Medulla oblongata (tissue), 1 donor: ENCODE measurements at regions not wholly inside any gene's neighbourhood (a gene's known extent, or its start where the extent isn't known, plus 50 kb on each side); places are given as distances from the start of the nearest gene placed in this dataset.

Experiments
- DNase-seq: peaks from one replicate; pipeline ENCODE4 v3.0.0-alpha.2; 2015; ENCODE audit errors: extremely low spot score

DNA sequence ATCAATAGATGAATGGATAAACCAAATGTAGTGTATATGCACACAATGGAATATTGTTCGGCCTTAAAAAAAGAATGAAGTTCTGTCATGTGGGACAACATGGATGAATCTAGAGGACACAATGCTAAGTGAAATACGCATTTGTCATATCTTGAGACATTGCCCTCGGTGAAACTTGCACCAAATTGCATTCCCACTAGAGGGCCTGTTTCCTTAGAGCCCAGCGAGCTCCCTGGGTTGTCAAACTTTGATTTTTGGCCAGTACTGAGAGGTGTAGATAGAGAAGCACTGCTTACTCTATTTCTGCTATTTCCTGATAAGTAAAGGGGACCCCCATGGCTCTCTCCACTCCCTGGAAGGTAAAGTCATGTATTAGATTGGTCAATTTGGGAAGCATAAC is 157.1 kb downstream of the GPAM start:
- DNase-seq: no peak

DNA sequence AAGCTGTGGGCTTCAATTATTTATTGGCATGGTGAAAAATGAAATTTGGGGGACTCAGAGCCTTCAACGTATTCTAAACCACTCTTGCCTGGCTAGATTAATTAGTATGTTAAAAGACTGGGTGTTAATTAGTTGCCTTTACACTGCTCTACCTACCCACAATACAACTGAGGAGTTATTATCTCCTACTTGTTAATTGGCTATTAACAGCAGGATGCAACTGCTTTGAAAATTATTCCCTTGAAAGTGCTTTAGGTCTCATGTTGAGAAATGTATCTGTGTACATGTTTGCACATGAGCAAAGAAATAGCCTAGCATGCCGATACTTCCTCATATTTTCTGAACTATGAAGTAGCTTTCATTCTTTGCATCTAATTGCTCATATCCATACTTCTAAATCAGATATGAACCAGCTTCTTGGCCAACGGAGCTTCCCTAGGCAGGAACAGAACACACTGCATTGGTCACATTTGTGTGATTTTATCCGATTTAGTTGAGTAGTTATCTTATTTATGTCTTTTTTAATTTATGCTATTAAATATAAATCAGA is 155.8 kb downstream of the GPAM start:
- no peak for DNase-seq

DNA sequence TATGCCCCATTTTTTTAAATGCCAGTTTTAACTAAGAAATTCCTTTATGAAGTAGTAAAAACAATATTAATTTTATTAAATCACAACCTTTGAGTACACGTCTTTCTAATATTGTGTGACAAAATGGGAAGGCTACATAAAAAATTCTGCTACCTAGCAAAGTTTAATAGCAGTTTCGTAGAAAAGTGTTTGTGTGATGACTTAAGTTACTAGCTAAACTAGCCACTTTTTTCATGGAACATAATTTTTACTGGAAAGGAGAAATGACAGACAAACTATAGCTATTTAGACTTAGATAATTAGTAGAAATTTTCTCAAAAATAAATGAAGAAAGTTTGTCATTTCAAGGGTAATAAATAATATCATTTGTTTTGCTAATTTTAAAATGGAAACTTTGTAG is 153.1 kb downstream of the GPAM start:
- no peak for DNase-seq

DNA sequence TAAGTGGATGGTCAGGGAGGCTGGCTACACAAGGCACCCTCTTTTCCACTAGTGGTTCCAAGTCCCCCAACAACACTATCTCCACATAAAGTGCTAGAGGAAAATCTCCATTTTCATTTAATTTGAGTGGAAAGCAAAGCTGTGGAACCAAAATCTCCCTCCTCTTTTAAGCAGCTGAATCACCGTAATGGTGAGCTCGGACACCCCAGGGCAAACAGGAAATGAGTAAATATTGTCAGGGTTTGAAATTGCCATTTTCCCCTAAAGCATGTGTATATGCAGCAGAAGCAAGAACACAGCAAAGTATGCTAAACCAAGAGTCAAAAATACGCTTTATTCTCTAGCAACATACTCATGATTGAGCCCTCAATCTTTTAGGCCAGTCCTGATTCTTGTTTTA is 143.7 kb downstream of the GPAM start:
- no peak for DNase-seq

DNA sequence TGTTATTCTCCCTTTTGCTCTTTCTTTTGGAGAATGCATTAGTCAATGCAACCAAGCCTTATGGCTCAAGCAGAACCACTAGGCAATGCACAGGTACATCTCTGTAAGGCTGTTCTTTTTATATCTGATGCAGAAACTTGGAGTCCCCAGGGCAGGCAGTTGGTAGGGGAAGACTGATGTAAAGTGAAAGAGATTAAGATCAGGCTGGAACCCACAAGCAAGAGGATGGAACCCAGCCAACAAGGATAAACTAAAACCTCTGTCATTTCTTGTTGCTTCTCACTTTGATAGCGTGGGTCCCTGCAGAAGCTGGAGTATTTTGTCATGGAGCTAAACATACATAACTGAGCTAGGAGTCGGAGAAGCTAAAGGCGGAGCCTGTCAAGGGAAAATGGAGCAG is 142.9 kb downstream of the GPAM start:
- DNase-seq: no peak

DNA sequence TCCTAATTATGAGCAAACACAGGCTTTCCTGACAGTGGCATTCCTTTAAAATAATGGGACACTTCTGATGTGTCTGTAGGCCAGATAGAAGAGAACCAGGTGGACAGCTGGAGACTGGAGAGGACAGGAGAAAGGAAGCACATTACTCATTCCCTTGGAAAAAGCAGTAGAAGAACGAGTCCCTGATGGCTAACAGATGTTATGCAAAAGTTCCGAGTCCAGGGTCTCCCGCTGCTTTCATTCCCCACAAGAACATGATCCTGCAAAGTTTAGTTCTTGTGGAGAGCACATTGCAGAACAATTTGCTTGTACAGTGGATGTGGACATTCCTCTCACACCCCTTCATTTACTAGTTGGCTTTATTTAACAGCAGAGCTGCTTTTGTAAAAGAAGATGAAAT is 137.6 kb downstream of the GPAM start:
- no peak for DNase-seq

DNA sequence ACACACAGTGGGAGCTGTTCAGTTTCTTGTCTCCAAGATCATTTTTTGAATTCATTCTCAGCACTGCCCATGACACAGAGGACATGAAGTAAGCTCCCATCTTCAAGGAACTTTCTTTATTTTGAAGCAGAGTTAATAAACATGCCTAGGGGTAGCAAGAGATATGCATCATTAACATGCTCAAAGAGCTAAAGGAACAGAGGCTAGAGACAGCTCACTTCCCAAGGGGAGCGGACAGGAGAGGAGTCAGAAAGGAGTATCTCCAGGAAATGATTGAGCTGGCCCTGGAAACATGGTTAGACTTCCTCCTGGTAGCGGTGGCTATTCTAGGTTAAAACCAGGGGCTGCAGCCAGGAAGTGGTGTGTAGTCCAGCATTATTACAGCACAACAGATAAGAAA is 135.9 kb downstream of the GPAM start:
- DNase-seq: no peak

DNA sequence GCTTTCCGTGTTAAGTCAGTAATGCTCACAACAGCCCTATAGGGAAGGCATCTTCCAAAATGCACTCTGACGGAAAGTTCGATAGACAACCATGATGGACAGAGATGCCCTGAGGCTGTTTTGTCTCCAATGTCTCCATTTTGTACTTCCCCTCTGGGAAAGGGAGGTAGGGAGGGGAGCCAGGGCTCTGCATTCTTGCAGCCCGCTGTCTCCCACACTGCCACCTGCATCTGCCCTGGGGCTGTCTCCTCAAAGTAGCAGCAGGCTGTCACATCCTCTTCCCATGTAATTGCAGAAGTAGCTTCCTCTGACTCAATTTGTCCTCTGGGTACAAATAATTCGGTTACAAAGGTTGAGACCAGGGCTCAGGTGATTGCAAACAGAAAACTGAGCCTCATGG is 131.4 kb downstream of the GPAM start:
- no peak for DNase-seq

DNA sequence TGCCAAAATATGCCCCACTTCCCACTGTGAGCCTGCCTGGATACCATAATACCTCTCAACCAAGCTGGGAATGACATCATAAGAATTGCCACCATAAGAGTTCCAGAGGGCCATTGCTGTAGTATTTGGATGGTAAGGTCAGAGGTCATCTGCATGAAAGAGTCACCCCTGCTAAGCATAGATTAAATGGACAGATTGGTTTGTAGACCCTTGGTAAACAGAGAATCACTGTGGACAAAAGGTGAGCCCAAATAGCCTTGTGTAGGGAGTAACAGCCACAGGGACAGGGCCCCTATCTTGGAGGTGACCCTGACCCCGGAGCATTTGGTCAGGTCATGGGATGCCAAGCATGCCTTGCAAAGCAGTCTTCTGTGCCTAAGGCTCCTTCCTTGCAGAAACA is 129.7 kb downstream of the GPAM start:
- DNase-seq: no peak

DNA sequence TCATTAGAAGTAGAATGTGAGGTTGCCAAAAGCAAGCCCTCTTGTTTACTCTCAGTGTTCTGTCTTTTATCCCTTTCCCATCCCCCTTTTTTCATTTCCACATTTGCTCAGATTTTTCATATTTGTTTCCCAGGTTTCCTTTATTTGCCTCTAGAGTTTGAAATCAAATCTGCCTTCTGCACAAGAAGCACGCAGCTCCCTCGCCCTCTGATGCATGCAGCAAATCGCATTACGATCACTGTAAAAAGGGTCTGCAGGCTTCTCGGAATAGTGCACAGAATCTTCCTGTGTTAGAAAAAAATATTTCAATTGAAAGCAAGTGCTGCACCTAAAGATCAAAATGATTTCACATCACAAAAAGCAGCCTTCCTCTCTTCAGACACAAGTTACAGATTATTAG is 129.0 kb downstream of the GPAM start:
- no peak for DNase-seq

DNA sequence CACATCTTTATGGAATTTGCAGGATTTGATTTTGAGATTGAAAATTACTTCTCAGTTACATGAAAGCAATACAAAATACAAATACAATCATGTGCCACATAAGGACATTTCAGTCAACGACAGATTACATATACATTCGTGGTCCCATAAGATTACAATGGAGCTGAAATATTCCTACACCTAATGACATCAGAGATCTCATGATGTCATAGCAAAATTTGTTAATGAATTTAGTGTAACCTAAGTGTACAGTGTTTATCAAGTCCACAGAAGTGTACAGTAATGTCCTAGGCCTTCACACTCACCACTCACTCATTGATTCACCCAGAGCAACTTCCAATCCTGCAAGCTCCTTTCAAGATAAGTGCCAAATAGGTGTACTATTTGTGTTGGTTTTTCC is 126.5 kb downstream of the GPAM start:
- DNase-seq: no peak

DNA sequence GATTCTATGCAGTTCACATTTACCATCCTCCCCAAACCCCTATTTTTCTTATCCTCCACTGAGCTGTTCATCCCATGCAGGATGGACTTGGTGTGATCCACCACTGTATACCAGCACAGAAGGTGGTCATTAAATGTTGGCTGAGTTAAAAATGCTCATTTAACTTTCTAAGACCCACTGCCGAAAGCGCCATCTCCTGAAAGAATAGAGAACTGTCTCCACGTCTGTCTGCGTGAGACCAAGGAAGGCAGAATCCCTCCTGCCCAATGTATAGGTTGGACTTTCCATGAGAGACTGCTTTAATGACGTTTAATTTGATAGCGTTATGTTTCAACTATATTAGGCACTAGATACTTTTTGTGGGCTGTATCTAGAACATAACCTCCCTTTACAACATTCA is 124.3 kb downstream of the GPAM start:
- no peak for DNase-seq

DNA sequence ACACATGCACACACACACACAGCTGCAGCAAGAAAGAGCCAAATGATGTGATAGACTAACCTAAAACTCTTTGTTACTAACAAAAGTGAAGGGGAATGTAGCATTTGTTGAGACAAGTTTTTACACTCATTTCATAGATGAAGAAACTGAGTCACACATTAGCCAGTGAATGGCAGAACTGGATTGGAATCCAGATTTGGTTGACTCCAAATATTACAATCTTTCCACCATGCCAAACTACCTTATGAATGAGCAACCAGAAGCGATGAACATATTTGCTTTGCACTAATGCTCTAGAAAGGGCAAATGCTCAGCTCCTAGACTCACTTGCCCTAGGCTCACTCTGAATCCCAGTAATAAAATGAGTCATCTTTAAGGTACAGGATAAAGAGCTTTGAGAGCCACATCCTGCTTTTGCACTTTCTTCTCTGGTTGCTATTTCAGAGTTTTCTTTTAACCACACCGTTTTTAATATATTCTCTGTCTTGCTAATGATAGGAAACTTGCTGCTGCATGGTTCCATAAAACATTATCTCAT is 111.9 kb downstream of the GPAM start:
- no peak for DNase-seq

DNA sequence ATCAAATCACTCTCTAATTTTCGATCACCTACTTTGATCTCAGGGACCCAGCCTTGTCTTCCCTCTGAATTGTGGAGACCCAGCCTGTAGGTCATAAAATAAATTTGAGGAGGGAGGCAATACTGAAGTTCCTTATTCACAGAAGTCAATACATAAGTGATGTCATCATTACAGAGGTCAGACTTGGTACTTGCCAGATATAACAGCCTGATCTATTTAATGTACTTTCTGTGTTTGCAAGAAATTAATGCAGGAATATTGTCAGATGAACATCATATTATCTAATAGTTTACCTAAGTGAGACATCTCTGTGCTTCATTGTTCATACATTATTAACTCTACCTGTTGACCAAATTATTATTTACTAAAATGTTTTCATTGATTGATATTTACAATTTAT is 105.6 kb downstream of the GPAM start:
- DNase-seq: no peak

DNA sequence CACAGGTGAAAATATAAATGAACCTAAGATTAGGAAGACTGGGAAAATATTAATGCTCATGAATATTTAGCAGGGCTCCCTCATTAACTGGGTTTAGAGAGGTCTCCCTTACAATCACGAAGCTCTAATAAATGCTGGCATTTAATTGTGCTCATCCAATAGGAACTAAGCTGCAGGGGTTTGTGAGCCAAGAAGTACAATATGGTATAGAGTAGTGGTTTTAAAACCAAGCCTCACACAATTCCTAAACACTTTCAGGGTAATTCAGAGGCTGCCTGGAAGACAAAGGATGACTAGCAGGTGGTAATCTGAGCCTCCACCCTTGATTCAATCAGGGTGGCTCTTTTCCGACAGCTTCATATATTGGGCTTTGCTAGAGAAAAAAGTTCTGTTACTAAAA is 103.3 kb downstream of the GPAM start:
- DNase-seq: no peak

DNA sequence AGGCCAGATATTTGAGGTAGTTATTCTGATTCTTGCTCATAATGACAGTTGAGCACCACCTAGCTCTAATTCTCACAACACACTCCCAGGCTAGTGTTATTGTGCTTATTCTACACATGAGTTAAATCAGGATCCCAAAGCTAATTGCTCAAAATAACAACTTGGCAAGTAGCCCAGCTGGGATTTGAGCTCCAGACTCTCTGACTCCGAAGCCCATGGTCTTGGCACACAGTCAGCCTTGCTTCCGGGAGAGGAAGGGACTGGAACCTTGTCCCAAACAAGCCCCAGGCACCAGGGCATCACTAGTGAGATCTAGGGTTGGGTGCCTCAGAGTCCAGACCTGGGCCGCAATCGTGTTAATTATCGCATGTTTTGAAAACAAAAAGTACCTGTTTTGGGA is 101.4 kb downstream of the GPAM start:
- peak; percentile 9 for DNase-seq

DNA sequence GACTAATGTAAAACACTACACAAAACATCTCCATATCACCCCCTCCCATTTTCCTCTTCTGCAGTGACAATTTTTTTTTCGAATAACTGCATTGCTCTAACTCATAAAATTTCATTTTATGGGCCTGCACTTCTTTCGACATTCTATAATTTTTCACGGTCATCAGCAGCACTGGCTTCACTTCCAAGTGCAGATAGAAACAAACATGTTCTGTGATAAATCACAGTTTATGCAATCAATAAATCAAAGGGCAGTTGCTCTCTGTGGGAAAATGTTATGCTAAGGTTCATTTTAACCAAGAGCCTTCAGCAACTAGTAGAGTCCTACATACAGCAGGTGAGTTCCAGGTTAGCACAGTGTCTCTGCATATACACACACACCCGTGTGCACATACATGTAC is 100.1 kb downstream of the GPAM start:
- no peak for DNase-seq

DNA sequence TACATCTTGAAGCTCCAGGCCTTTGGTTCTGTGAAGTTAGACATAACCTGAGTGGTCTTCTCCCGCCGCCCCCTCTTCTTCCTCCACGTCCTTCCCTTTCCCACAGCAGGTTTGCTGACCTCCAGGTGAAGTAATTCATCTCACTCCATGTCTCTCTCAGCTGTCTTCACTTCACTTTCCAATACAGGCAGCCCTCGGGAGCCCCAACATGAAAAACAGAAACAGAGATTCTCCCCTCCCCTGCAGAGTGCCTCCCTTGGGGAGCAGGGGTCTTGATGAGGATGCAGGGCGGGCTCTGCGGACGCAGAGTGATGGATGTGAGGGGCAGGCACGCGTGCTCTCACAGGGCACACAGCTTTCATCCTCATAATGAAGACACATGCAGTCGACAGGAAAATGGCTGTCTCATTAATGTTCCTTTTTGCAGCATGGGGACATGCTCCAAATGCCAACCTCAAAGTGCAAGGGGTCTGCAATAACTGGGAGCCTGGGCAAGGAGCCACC is 95.6 kb downstream of the GPAM start:
- no peak for DNase-seq

DNA sequence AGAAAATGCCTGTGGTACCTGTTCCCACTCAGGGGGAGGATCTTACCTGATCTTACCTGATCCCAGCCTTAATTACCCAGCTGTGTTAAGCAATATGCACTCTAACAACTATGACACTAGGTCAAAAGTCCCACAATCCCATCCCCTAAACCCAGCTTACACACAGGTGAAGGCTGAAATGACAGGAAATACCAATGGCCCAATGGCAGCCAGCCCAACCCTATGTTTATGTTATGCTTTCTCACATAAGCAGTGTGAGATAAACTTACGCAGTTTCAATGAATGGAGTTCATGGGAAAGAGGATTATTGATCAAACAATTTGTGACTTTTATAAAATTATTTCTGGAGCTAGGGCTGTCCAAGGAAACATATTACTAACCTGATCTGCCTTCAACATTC is 91.9 kb downstream of the GPAM start:
- no peak for DNase-seq

DNA sequence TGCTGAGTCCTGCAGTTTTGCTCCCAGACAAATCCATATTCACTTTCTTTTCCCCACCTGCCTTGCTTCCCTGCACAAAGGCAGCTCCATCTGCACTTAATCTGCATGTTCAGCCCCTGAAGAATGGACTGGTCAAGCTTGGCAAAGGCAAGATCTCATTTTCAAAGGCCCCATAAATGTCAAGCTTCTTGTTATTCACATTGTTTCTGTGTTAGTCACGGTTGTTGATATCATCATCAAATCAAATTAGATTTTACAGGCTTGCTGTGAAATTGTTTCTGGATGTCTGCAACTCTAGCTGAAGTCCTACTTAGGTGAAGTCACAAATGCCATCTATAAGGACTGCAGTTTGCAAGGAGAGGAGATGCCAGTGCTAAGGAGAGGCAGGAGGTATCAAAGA is 91.0 kb downstream of the GPAM start:
- no peak for DNase-seq

DNA sequence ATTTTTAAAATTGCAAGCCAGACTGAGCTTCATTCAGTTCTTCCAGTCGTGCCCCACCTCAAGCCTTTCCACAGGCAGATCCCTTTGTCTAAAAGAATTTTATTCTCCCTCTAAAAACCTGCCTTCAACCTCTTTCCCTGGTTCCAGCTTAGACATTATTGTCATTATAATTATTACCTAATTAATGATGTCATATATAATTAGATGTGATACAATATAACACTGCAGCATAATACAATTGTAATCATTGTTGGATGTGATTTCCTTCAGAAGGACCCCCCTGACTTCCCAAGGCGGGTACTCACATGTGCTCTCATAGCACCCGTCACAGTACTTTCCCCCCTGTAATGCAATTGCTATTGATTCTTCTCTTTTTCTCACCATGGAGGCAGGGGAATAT is 88.6 kb downstream of the GPAM start:
- DNase-seq: no peak

DNA sequence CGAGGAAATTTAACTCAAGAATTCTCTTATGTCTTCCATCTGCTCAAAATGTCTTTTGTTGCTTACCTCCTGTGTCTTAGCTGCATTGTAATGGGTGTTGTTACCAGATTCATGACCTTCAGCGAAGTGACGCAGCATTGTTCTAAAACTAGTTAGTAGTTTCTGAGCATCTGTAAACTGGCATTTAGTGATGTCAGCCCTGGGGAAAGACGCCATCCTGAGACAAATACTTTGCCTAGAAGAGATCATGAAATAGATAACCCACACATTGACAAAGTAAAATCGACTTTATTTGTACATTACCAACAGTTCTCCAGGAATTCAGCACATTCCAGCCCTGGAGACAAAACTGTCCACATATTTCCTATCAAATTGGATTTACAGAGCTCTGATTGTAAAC is 87.8 kb downstream of the GPAM start:
- DNase-seq: no peak

DNA sequence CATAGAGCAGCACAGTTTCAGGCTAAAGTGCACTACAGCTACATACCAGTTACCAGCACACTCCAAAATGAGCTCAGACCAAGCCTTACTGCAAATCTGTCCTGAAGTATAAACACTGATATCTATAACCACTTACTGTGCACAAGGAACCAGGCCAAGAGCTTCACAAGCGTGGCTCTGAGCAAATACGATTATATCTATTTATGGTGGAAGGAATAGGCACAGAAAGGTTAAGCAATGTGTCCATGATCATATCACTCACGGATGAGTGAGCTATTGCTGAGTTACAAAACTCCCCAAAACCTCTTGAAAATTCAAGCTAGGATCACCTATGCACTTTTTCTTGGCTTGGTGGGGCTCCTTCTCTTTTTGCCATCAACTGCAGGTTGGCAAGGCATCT is 84.9 kb downstream of the GPAM start:
- no peak for DNase-seq
